ENCODE measurements at regions not wholly inside any gene's neighbourhood (a gene's known extent, or its start where the extent isn't known, plus 50 kb on each side); places are given as distances from the start of the nearest gene placed in this dataset.

DNA sequence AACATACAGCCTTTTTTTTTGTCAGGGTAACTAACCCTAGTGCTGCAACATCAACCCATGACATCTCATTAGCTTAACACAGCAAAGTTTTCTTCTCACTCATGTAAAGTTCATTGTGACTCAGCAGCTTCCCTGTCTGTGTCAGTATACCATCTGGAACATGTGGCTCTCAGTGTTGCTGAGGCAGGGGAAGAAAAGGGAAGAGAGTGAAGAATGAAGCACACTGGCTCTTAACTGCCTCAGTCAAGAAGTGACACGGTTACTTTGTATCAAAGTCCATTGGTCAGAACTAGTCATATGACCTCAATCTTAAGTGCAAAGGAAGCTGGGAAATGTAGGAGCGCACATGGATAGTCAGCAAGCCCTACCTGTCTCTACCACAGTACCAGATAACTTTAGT, 185.0 kb upstream of the ELL2 start:
- TF ChIP-seq, protein P1, sequence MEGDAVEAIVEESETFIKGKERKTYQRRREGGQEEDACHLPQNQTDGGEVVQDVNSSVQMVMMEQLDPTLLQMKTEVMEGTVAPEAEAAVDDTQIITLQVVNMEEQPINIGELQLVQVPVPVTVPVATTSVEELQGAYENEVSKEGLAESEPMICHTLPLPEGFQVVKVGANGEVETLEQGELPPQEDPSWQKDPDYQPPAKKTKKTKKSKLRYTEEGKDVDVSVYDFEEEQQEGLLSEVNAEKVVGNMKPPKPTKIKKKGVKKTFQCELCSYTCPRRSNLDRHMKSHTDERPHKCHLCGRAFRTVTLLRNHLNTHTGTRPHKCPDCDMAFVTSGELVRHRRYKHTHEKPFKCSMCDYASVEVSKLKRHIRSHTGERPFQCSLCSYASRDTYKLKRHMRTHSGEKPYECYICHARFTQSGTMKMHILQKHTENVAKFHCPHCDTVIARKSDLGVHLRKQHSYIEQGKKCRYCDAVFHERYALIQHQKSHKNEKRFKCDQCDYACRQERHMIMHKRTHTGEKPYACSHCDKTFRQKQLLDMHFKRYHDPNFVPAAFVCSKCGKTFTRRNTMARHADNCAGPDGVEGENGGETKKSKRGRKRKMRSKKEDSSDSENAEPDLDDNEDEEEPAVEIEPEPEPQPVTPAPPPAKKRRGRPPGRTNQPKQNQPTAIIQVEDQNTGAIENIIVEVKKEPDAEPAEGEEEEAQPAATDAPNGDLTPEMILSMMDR (conservative IDR thresholded peaks at IDR 0.05) = no peak
- TF ChIP-seq ZFX (IDR thresholded peaks at IDR 0.05) = no peak

All from C4-2B (cell line).